SK-N-SH treated with all-trans-retinoic acid at 6 μM for 48 hours (cell line): ENCODE measurements at regions not wholly inside any gene's neighbourhood (a gene's known extent, or its start where the extent isn't known, plus 50 kb on each side); places are given as distances from the start of the nearest gene placed in this dataset.
"Not testable (repeated sequence)": the region's sequence is repeated elsewhere in the genome, so short reads cannot be mapped to it uniquely, and the experiment has no call there.

ENCODE experiments used
- CREB5 ChIP-seq: fragments of 250-450 bp; sonication (Bioruptor Pico); IDR thresholded peaks from 2 replicates; pipeline ENCODE4 v1.5.1; 2020; ENCODE audit warnings: low read depth, mild to moderate bottlenecking, moderate library complexity
- ESRRG ChIP-seq: fragments of 250-450 bp; sonication (Bioruptor Pico); IDR thresholded peaks from 2 replicates; pipeline ENCODE4 v1.6.1; 2021; ENCODE audit warnings: mild to moderate bottlenecking
- RARB ChIP-seq: fragments of 250-450 bp; sonication (Bioruptor Pico); IDR thresholded peaks from 2 replicates; pipeline ENCODE4 v1.8.0; 2021; ENCODE audit warnings: mild to moderate bottlenecking, moderate library complexity
- ZNF70 ChIP-seq: fragments of 450-650 bp; formaldehyde crosslinking; IDR thresholded peaks from 2 replicates; pipeline ENCODE4 v1.5.0; 2020; ENCODE audit warnings: mild to moderate bottlenecking, moderate library complexity
- TF ChIP-seq, protein P1 (sequence below): fragments of 250-450 bp; sonication (Bioruptor Pico); IDR thresholded peaks from 2 replicates; pipeline ENCODE4 v1.8.0; 2020; ENCODE audit warnings: mild to moderate bottlenecking, moderate library complexity, borderline replicate concordance

- TF ChIP-seq, protein P1, sequence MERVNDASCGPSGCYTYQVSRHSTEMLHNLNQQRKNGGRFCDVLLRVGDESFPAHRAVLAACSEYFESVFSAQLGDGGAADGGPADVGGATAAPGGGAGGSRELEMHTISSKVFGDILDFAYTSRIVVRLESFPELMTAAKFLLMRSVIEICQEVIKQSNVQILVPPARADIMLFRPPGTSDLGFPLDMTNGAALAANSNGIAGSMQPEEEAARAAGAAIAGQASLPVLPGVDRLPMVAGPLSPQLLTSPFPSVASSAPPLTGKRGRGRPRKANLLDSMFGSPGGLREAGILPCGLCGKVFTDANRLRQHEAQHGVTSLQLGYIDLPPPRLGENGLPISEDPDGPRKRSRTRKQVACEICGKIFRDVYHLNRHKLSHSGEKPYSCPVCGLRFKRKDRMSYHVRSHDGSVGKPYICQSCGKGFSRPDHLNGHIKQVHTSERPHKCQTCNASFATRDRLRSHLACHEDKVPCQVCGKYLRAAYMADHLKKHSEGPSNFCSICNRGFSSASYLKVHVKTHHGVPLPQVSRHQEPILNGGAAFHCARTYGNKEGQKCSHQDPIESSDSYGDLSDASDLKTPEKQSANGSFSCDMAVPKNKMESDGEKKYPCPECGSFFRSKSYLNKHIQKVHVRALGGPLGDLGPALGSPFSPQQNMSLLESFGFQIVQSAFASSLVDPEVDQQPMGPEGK (CRISPR knock-in tag), result not testable (repeated sequence)
- not testable (repeated sequence) for TF ChIP-seq CREB5, RARB, ESRRG, ZNF70 (CRISPR knock-in tag)
Measured at GRCh38 chr6:117014641-117015473, 137.8 kb downstream of the RFX6 start.
